AG09309 (cell line): ENCODE measurements at regions not wholly inside any gene's neighbourhood (a gene's known extent, or its start where the extent isn't known, plus 50 kb on each side); places are given as distances from the start of the nearest gene placed in this dataset.
A peak's percentile ranks its signal among the peaks of the same experiment; 100 is the strongest.

Experiments used
- DNase-seq: peaks from one replicate; pipeline ENCODE4 v3.0.0-alpha.2; 2010; ENCODE audit warnings: low read depth
- H3K4me3 ChIP-seq: 2 replicates; pipeline ENCODE4 v1.5.1; 2011; ENCODE audit warnings: mild to moderate bottlenecking, low read depth, low read length, moderate library complexity; ENCODE audit not compliant: control insufficient read depth
- TF ChIP-seq, protein P1 (sequence below): IDR thresholded peaks from 2 replicates; pipeline ENCODE4 v1.5.1; 2011; ENCODE audit warnings: mild to moderate bottlenecking, low read depth, low read length, inconsistent platforms; ENCODE audit not compliant: insufficient read depth, control insufficient read depth; ENCODE audit errors: missing control alignments

DNA sequence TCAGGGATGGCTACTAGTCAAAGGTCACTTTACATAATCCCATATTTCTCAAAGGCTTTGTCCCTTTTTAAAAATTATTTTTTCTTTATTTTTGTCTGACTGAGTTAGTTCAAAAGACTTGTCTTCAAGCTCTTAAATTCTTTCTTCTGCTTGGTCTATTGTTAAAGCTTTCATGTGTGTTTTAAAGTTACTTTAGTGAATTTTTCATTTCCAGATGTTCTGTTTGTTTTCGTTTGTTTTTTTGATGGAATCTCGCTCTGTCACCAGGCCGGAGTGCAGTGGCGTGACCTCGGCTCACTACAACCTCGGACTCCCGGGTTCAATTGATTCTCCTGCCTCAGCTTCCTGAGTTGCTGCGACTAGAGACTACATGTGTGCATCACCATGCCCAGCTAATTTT is 55.0 kb upstream of the SNCAIP start:
- no peak overlapping the region for H3K4me3 ChIP-seq
- TF ChIP-seq, protein P1, sequence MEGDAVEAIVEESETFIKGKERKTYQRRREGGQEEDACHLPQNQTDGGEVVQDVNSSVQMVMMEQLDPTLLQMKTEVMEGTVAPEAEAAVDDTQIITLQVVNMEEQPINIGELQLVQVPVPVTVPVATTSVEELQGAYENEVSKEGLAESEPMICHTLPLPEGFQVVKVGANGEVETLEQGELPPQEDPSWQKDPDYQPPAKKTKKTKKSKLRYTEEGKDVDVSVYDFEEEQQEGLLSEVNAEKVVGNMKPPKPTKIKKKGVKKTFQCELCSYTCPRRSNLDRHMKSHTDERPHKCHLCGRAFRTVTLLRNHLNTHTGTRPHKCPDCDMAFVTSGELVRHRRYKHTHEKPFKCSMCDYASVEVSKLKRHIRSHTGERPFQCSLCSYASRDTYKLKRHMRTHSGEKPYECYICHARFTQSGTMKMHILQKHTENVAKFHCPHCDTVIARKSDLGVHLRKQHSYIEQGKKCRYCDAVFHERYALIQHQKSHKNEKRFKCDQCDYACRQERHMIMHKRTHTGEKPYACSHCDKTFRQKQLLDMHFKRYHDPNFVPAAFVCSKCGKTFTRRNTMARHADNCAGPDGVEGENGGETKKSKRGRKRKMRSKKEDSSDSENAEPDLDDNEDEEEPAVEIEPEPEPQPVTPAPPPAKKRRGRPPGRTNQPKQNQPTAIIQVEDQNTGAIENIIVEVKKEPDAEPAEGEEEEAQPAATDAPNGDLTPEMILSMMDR: no peak
- DNase-seq: no peak

DNA sequence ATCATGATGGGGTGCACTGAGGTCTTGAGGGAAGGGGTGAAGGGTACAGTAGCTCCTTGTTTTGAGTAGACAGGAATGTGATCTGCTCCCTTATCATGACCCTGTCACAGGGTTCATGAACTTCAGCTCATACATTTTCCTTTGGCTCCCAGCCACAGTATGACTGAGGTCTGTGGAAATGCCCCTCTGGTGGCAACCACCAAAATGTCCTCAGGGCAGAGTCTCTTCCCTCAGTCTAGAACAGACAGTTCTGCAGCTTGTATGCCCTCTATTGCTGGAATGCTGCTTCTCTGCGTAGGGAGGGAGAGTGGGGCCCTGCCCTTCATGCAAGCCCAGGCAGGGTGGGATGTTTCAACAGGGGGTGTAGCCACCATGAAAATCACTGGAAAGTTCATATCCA is 53.8 kb upstream of the SNCAIP start:
- no peak overlapping the region for H3K4me3 ChIP-seq
- TF ChIP-seq, protein P1: no peak
- no peak for DNase-seq

DNA sequence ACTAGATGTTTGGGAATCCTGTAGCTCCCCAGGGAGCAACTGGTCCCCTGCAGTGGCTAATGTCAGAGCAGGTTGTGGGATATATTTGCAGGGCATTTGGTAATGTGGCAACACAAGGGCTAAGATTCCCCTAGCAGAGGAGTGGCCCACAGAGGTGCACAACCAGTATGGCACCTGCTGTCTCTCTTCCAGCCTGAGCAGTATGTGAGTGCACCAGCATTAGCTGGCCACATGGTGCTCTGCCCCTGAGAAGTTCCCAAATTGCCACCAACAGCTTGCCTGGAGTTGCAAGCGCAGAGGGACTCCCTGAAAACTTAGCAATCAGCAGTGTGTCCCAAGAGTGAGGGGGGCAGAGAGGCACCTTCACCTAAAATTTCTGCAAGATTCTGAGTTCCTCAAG is 53.2 kb upstream of the SNCAIP start:
- no peak for DNase-seq
- no peak overlapping the region for H3K4me3 ChIP-seq
- TF ChIP-seq, protein P1: no peak

DNA sequence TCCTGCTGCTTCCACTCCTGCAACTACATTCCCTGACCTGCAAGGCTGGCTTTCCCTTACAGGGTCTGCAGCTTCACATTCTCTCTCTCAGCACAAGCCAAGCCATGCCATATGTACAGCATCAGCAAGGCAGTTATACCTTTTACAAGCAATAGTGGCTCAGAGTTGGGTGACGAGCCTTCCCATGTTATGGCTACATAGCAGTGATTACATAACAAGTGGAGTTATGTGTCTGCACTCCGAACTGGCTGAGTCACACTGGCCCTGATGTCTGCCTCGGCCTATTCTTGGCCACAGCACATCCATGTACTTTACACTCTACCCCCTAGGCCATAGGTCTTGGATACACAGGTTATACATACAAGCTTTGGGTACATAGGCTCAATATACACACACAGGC is 52.0 kb upstream of the SNCAIP start:
- TF ChIP-seq, protein P1: no peak
- no peak overlapping the region for H3K4me3 ChIP-seq
- peak; percentile 70 for DNase-seq

DNA sequence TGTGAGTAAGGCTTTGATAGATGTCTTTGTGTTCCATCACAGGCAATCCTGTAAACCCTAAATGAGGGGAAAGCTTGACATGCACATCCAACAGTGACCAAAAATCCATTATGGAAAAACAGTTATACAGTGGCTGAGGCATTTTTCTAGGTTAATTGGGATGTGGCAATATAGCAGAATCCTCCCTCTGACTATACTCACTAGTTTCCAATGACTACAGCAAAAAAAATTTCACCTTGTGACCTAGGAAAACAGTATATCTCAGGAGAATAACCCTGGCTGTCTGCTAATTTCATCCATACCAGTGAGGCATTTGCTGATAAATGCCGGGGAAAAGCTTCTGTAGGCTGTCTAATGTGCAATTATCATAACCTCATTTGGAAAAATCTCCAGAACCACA is 49.9 kb upstream of the SNCAIP start:
- H3K4me3 ChIP-seq: no peak overlapping the region
- TF ChIP-seq, protein P1: no peak
- DNase-seq: no peak
